Ishikawa (cell line): ENCODE measurements at regions not wholly inside any gene's neighbourhood (a gene's known extent, or its start where the extent isn't known, plus 50 kb on each side); places are given as distances from the start of the nearest gene placed in this dataset.

Experiments
- CEBPB ChIP-seq: IDR thresholded peaks from 2 replicates; pipeline ENCODE4 v1.6.1; 2012
- CREB1 ChIP-seq: IDR thresholded peaks from 2 replicates; pipeline ENCODE4 v1.6.1; 2012; ENCODE audit warnings: low read depth
- EGR1 ChIP-seq: IDR thresholded peaks from 2 replicates; pipeline ENCODE4 v1.6.1; 2012
- EP300 ChIP-seq: IDR thresholded peaks from 2 replicates; pipeline ENCODE4 v1.6.1; 2012; ENCODE audit warnings: borderline replicate concordance
- FOXM1 ChIP-seq: IDR thresholded peaks from 2 replicates; pipeline ENCODE4 v1.6.1; 2012; ENCODE audit warnings: low read depth, borderline replicate concordance
- NFIC ChIP-seq: IDR thresholded peaks from 2 replicates; pipeline ENCODE4 v1.6.1; 2012
- RAD21 ChIP-seq: IDR thresholded peaks from 2 replicates; pipeline ENCODE4 v1.6.1; 2012; ENCODE audit warnings: low read depth
- REST ChIP-seq: IDR thresholded peaks from 2 replicates; pipeline ENCODE4 v1.6.1; 2012; ENCODE audit warnings: low read depth, mild to moderate bottlenecking
- TAF1 ChIP-seq: IDR thresholded peaks from 2 replicates; pipeline ENCODE4 v1.6.1; 2012; ENCODE audit warnings: low read depth, mild to moderate bottlenecking
- TCF12 ChIP-seq: IDR thresholded peaks from 2 replicates; pipeline ENCODE4 v1.6.1; 2012; ENCODE audit warnings: low read depth
- TEAD4 ChIP-seq: IDR thresholded peaks from 2 replicates; pipeline ENCODE4 v1.6.1; 2012
- USF1 ChIP-seq: IDR thresholded peaks from 2 replicates; pipeline ENCODE4 v1.6.1; 2012
- YY1 ChIP-seq: IDR thresholded peaks from 2 replicates; pipeline ENCODE4 v1.6.1; 2012; ENCODE audit warnings: low read depth
- ZBTB7A ChIP-seq: IDR thresholded peaks from 2 replicates; pipeline ENCODE4 v1.6.1; 2012; ENCODE audit warnings: low read depth
- TF ChIP-seq, protein P1 (sequence below): IDR thresholded peaks from 2 replicates; pipeline ENCODE4 v1.6.1; 2012

DNA sequence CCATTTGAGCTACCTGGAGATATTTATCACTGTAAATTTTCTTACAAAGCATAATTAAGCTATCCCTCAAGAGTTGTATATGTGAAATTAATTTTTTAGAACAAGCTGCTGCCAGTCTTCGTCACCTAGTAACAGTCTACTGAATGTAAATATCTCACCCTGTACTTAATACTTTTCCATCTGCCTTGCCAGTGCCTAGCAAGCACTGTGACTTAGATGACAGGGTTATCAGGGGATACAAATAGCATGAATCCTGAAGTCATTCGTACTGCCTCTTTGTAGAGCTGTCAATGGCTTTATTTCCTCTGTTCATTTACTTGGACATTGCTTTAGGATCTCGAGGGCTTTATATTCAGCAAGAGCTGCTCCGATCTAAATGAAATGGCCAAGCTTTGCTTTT lies 763.6 kb downstream of the ADCYAP1 start:
- TF ChIP-seq CEBPB (no peak), RAD21 (no peak), TEAD4 (no peak), CREB1 (no peak), FOXM1 (no peak), EP300 (no peak)

- TF ChIP-seq RAD21 (no peak), CREB1 (no peak), FOXM1 (no peak), YY1 (no peak), CEBPB (no peak)
Observed at GRCh38 chr18:1676387-1676786, 771.7 kb downstream of the ADCYAP1 start.

- TF ChIP-seq, protein P1, sequence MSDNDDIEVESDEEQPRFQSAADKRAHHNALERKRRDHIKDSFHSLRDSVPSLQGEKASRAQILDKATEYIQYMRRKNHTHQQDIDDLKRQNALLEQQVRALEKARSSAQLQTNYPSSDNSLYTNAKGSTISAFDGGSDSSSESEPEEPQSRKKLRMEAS, result no peak
- TF ChIP-seq EGR1, result no peak
- no peak for TF ChIP-seq EP300
- no peak for TF ChIP-seq RAD21
- TF ChIP-seq TEAD4, result no peak
- TF ChIP-seq NFIC, result no peak
- TF ChIP-seq TCF12, result no peak
Observed at GRCh38 chr18:1680108-1680507, 775.4 kb downstream of the ADCYAP1 start.

DNA sequence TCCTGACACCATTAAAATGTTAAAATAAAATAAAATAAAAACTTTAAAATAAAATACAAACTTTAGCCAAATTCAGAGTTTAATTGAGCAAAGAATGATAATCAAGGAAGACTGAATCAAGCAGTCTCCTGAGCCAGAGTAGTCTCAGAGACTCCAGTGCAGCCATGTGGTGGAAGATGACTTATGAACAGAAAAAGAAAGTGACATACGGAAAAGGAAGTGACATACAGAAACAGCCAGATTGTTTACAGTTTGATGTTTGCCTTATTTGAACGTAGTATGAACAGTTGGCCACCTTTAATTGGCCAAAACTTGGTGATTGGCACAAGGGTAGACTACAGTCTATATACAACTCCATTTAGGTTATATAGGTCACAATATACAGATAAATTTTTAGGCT lies 787.2 kb downstream of the ADCYAP1 start:
- TF ChIP-seq REST, result no peak
- no peak for TF ChIP-seq ZBTB7A
- TF ChIP-seq EP300, result no peak
- TF ChIP-seq NFIC, result no peak
- no peak for TF ChIP-seq CREB1
- TF ChIP-seq TAF1, result no peak
- no peak for TF ChIP-seq YY1
- TF ChIP-seq, protein P1, result no peak
- no peak for TF ChIP-seq FOXM1
- no peak for TF ChIP-seq CEBPB
- TF ChIP-seq TCF12, result no peak
- no peak for TF ChIP-seq EGR1
- no peak for TF ChIP-seq TEAD4
- TF ChIP-seq RAD21, result no peak
- no peak for TF ChIP-seq USF1

- TF ChIP-seq EGR1 (no peak), CREB1 (no peak), USF1 (no peak), ZBTB7A (no peak), YY1 (no peak), EP300 (no peak), TCF12 (no peak), FOXM1 (no peak), NFIC (no peak), RAD21 (no peak), CEBPB (no peak), TAF1 (no peak), TEAD4 (no peak), REST (no peak)
- TF ChIP-seq, protein P1, result no peak
Observed at GRCh38 chr18:1708006-1708405, 803.3 kb downstream of the ADCYAP1 start.

DNA sequence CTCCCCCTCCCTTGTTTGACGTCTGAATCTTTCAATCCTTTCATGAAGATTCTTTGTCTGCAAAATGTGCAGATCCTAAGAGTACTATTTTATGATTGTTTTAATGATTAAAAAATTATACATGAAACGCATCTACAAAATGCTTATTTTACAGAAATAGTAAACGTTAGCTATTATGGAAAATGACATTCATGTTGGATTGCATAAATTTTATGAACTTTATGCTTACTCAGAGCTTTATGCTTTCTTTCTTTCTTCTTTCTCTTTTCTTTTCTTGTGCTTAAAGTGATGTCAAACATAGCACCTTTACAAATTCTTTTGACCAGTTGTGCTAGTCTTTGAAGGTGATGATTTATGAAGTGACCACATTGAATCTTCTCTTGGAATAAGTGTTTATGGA lies 805.4 kb downstream of the ADCYAP1 start:
- TF ChIP-seq TCF12, result no peak

- TF ChIP-seq YY1 (no peak), FOXM1 (no peak), NFIC (no peak), EGR1 (no peak), CREB1 (no peak), TCF12 (no peak), TAF1 (no peak), CEBPB (no peak)
- TF ChIP-seq, protein P1, result no peak
Observed at GRCh38 chr18:1732143-1732542, 827.5 kb downstream of the ADCYAP1 start.
